ENCODE measurements at regions not wholly inside any gene's neighbourhood (a gene's known extent, or its start where the extent isn't known, plus 50 kb on each side); places are given as distances from the start of the nearest gene placed in this dataset.
"Not testable (repeated sequence)": the region's sequence is repeated elsewhere in the genome, so short reads cannot be mapped to it uniquely, and the experiment has no call there.

DNA sequence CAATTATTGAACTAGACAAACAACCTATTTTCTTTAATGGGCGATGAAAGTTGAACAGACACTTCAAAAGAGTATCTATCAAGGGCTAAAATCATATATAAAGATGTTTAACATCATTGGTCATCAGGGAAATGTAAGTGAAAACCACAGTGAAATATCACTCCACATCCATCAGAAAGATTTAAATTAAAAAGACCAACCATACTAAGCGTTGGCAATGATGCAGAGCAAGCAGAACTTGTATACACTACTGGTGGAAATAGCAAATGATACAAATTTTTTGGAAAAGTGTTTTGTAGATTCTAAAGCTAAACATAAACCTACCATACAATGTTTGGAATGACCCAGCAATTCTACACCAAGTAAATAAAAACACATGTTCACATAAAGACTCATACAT is 65.9 kb upstream of the THBS1 start:
- Mint-ChIP-seq H3K27me3 (ENCODE audit: insufficient read depth, unreplicated experiment) (no peaks in the 10 kb centered on the region), H3K36me3 (ENCODE audit: insufficient read depth, unreplicated experiment) (no peaks in the 10 kb centered on the region), H3K4me3 (ENCODE audit: unreplicated experiment) (no peak overlapping the region), H3K27ac (ENCODE audit: unreplicated experiment) (no peak overlapping the region), H3K4me1 (ENCODE audit: low read depth, unreplicated experiment) (no peaks in the 10 kb centered on the region), H3K9me3 (ENCODE audit: unreplicated experiment) (no peaks in the 10 kb centered on the region)
- intact Hi-C loops (cut with micrococcal nuclease; ENCODE audit: unreplicated experiment): no loop called here
- H3K9me3 ChIP-seq: peaks cover 7% of the 10 kb centered on the region; the same call in 1 of the 2 replicates
- H3K4me3 ChIP-seq (ENCODE audit: low read depth, low read length): no peak overlapping the region
- no peaks in the 10 kb centered on the region for H3K27me3 ChIP-seq (replicated peaks; ENCODE audit: control insufficient read depth, insufficient read depth, low read length)
- no peak for DNase-seq
- no peaks in the 10 kb centered on the region for H3K4me1 ChIP-seq
- H3K36me3 ChIP-seq (ENCODE audit: control insufficient read depth, insufficient read depth, low read length): no peaks in the 10 kb centered on the region
- ChIA-PET CTCF (no interaction called here), POLR2A (no interaction called here)
- no TSS peak for BruUV-seq (replicated peaks)
- TF ChIP-seq, protein P1, sequence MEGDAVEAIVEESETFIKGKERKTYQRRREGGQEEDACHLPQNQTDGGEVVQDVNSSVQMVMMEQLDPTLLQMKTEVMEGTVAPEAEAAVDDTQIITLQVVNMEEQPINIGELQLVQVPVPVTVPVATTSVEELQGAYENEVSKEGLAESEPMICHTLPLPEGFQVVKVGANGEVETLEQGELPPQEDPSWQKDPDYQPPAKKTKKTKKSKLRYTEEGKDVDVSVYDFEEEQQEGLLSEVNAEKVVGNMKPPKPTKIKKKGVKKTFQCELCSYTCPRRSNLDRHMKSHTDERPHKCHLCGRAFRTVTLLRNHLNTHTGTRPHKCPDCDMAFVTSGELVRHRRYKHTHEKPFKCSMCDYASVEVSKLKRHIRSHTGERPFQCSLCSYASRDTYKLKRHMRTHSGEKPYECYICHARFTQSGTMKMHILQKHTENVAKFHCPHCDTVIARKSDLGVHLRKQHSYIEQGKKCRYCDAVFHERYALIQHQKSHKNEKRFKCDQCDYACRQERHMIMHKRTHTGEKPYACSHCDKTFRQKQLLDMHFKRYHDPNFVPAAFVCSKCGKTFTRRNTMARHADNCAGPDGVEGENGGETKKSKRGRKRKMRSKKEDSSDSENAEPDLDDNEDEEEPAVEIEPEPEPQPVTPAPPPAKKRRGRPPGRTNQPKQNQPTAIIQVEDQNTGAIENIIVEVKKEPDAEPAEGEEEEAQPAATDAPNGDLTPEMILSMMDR (IDR thresholded peaks at IDR 0.05; ENCODE audit: insufficient read depth in 1 of 2, low read depth in 1 of 2, low read length in 1 of 2, severe bottlenecking in 1 of 2, unreplicated experiment in 1 of 2): no peak

DNA sequence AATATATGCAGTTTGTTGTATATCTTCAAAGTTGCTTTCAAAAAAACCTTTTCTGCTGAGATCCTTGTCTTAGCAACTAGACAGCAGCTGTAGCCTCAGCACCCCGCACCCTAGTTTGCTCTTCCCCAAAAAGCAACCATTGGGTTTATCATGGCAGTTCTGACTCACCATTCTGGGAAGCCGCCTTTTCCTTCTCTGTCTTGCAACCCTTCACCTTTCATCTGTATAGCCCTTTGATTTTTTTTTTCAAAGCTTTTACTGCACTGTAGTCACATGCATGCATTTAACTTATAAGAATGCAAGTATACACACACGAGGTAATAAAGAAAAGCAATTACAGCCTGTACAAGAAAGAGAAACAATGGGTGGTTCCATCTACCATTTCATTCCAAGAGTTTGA is 65.1 kb upstream of the THBS1 start:
- Histone ChIP-seq H3K9me3 (peaks cover 7% of the 10 kb centered on the region; the same call in 1 of the 2 replicates), H3K27me3 (replicated peaks; ENCODE audit: control insufficient read depth, insufficient read depth, low read length) (no peaks in the 10 kb centered on the region), H3K4me1 (no peaks in the 10 kb centered on the region), H3K4me3 (ENCODE audit: low read depth, low read length) (no peak overlapping the region), H3K36me3 (ENCODE audit: control insufficient read depth, insufficient read depth, low read length) (no peaks in the 10 kb centered on the region)
- CTCF ChIA-PET: no interaction called here
- no peaks in the 10 kb centered on the region for H3K9me3 Mint-ChIP-seq (ENCODE audit: unreplicated experiment)
- intact Hi-C loops (cut with micrococcal nuclease; ENCODE audit: unreplicated experiment): no loop called here
- no peaks in the 10 kb centered on the region for H3K36me3 Mint-ChIP-seq (ENCODE audit: insufficient read depth, unreplicated experiment)
- TF ChIP-seq, protein P1 (IDR thresholded peaks at IDR 0.05; ENCODE audit: insufficient read depth in 1 of 2, low read depth in 1 of 2, low read length in 1 of 2, severe bottlenecking in 1 of 2, unreplicated experiment in 1 of 2): no peak
- no peak overlapping the region for H3K27ac Mint-ChIP-seq (ENCODE audit: unreplicated experiment)
- no peaks in the 10 kb centered on the region for H3K4me1 Mint-ChIP-seq (ENCODE audit: low read depth, unreplicated experiment)
- H3K27me3 Mint-ChIP-seq (ENCODE audit: insufficient read depth, unreplicated experiment): no peaks in the 10 kb centered on the region
- H3K4me3 Mint-ChIP-seq (ENCODE audit: unreplicated experiment): no peak overlapping the region
- BruUV-seq (replicated peaks): no TSS peak
- no peak for DNase-seq
- POLR2A ChIA-PET: no interaction called here

DNA sequence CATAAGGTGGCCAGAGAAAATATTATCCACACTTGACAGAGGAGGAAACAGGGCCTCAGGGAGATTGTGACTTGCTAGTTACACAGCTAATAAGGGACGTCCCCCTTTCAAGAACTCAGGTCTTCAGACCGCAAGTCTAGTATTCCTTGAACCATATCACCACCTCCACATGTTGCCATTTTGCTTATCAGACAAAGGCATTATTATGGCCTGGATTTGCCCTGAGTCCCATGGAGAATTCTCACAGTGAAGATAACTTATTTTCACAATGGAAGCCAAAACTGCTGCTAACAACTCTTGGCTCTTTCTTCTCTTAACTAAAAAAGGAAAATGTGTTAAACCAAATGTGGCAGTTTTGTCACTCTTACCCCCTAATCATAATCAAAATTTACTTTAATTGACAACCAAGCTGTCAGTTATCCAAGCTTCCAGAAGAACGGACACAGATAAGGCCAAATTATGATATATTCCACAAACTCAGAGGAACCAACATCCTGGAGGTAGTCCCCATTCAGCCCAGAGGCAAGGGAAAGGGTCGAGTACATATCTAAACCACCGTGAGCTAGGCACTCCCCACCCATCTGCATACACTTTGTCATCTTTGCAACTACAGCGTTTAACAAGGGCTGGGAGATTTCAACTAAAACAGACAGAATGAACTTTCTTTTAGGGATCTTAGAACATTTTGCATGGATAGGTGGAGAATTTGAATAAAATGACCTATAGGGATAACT is 63.6 kb upstream of the THBS1 start:
- DNase-seq: no peak
- TF ChIP-seq, protein P1 (IDR thresholded peaks at IDR 0.05; ENCODE audit: insufficient read depth in 1 of 2, low read depth in 1 of 2, low read length in 1 of 2, severe bottlenecking in 1 of 2, unreplicated experiment in 1 of 2): no peak
- no peak overlapping the region for H3K4me3 Mint-ChIP-seq (ENCODE audit: unreplicated experiment)
- Histone ChIP-seq H3K4me3 (ENCODE audit: low read depth, low read length) (no peak overlapping the region), H3K36me3 (ENCODE audit: control insufficient read depth, insufficient read depth, low read length) (no peaks in the 10 kb centered on the region), H3K4me1 (no peaks in the 10 kb centered on the region), H3K9me3 (peaks cover 7% of the 10 kb centered on the region; the same call in 1 of the 2 replicates), H3K27me3 (replicated peaks; ENCODE audit: control insufficient read depth, insufficient read depth, low read length) (no peaks in the 10 kb centered on the region)
- peaks cover 3% of the 10 kb centered on the region for H3K27me3 Mint-ChIP-seq (ENCODE audit: insufficient read depth, unreplicated experiment)
- ChIA-PET POLR2A (no interaction called here), CTCF (no interaction called here)
- no peaks in the 10 kb centered on the region for H3K9me3 Mint-ChIP-seq (ENCODE audit: unreplicated experiment)
- H3K4me1 Mint-ChIP-seq (ENCODE audit: low read depth, unreplicated experiment): no peaks in the 10 kb centered on the region
- no peaks in the 10 kb centered on the region for H3K36me3 Mint-ChIP-seq (ENCODE audit: insufficient read depth, unreplicated experiment)
- H3K27ac Mint-ChIP-seq (ENCODE audit: unreplicated experiment): no peak overlapping the region
- BruUV-seq (replicated peaks): no TSS peak
- intact Hi-C loops (cut with micrococcal nuclease; ENCODE audit: unreplicated experiment): no loop called here

DNA sequence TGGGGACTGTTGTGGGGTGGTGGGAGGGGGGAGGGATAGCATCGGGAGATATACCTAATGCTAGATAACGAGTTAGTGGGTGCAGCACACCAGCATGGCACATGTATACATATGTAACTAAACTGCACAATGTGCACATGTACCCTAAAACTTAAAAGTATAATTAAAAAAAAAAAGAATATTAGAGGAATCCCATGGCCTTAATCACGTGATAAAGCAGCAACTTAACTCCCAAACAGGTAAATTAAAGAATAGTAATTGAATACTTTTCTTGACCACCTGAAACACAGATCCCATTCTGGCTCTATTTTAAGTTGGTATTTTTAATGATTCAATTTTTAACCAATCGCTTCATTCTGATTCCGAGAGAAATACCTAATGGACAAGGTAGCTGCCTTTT is 56.9 kb upstream of the THBS1 start:
- H3K4me3 Mint-ChIP-seq (ENCODE audit: unreplicated experiment); POLR2A ChIA-PET; CTCF ChIA-PET; H3K27me3 Mint-ChIP-seq (ENCODE audit: insufficient read depth, unreplicated experiment); H3K27me3 ChIP-seq (replicated peaks; ENCODE audit: control insufficient read depth, insufficient read depth, low read length); H3K9me3 ChIP-seq; H3K9me3 Mint-ChIP-seq (ENCODE audit: unreplicated experiment); DNase-seq; intact Hi-C loops (cut with micrococcal nuclease; ENCODE audit: unreplicated experiment); H3K4me1 ChIP-seq; H3K4me3 ChIP-seq (ENCODE audit: low read depth, low read length); H3K36me3 ChIP-seq (ENCODE audit: control insufficient read depth, insufficient read depth, low read length); BruUV-seq (replicated peaks); H3K4me1 Mint-ChIP-seq (ENCODE audit: low read depth, unreplicated experiment); H3K27ac Mint-ChIP-seq (ENCODE audit: unreplicated experiment); H3K36me3 Mint-ChIP-seq (ENCODE audit: insufficient read depth, unreplicated experiment): not testable (repeated sequence)

Data from Caco-2 (cell line).